OCI-LY3 (cell line): ENCODE measurements at regions not wholly inside any gene's neighbourhood (a gene's known extent, or its start where the extent isn't known, plus 50 kb on each side); places are given as distances from the start of the nearest gene placed in this dataset.
"Not testable (repeated sequence)": the region's sequence is repeated elsewhere in the genome, so short reads cannot be mapped to it uniquely, and the experiment has no call there.

Experiments used
- H2AFZ ChIP-seq: fragments of 200-600, 300-600 bp; shearing (Covaris generic); 2 replicates; pipeline ENCODE4 v1.6.0; 2014; ENCODE audit warnings: antibody characterized with exemption, low read depth, low read length
- H3K27ac ChIP-seq: fragments of 200-600, 300-600 bp; sonication (generic); 2 replicates; pipeline ENCODE4 v1.5.1; 2014; ENCODE audit warnings: mild to moderate bottlenecking, low read length, moderate library complexity, mixed read lengths
- H3K27me3 ChIP-seq: fragments of 200-600, 300-600 bp; sonication (generic); 2 replicates; pipeline ENCODE4 v1.6.1; 2014; ENCODE audit warnings: low read depth, low read length, mixed read lengths
- H3K36me3 ChIP-seq: fragments of 200-600, 300-600 bp; sonication (generic); replicated peaks from 2 replicates; pipeline ENCODE3; 2014; ENCODE audit warnings: low read depth, low read length, mixed read lengths
- H3K4me1 ChIP-seq: fragments of 300-600, 200-600 bp; sonication (generic); 2 replicates; pipeline ENCODE4 v1.6.1; 2014; ENCODE audit warnings: low read length, mixed read lengths
- H3K4me2 ChIP-seq: fragments of 200-600, 300-600 bp; sonication (generic); 2 replicates; pipeline ENCODE4 v1.6.1; 2014; ENCODE audit warnings: low read length, mixed read lengths
- H3K4me3 ChIP-seq: fragments of 300-600, 200-600 bp; sonication (generic); 2 replicates; pipeline ENCODE4 v1.5.1; 2014; ENCODE audit warnings: antibody characterized with exemption, mild to moderate bottlenecking, low read length, moderate library complexity
- H3K79me2 ChIP-seq: fragments of 300-600, 200-600 bp; shearing (Covaris generic); 2 replicates; pipeline ENCODE4 v1.6.1; 2014; ENCODE audit warnings: mild to moderate bottlenecking, low read length, mixed read lengths
- H3K9ac ChIP-seq: fragments of 300-600, 200-600 bp; shearing (Covaris generic); 2 replicates; pipeline ENCODE4 v1.6.0; 2014; ENCODE audit warnings: mild to moderate bottlenecking, low read length, moderate library complexity
- H3K9me3 ChIP-seq: fragments of 200-600, 300-600 bp; shearing (Covaris generic); 2 replicates; pipeline ENCODE4 v1.6.1; 2014; ENCODE audit warnings: low read length, mixed read lengths; ENCODE audit not compliant: insufficient read depth
- H4K20me1 ChIP-seq: fragments of 200-600, 300-600 bp; sonication (generic); 2 replicates; pipeline ENCODE4 v1.6.1; 2016; ENCODE audit warnings: low read length, mixed read lengths; ENCODE audit not compliant: insufficient read depth
- CTCF ChIP-seq: fragments of 200-600, 300-600 bp; sonication (generic); IDR thresholded peaks from 2 replicates; pipeline ENCODE4 v1.5.1; 2014; ENCODE audit warnings: antibody characterized with exemption, low read length, low read depth
- EZH2phosphoT487 ChIP-seq: fragments of 200-600 bp; shearing (Covaris generic); IDR thresholded peaks from 2 replicates; pipeline ENCODE4 v1.6.1; 2018; ENCODE audit warnings: antibody characterized with exemption, mixed run types, low read depth

- no peaks in the 10 kb centered on the region for H3K9me3 ChIP-seq
- no peak overlapping the region for H3K9ac ChIP-seq
- H3K79me2 ChIP-seq: no peaks in the 10 kb centered on the region
- no peaks in the 10 kb centered on the region for H3K36me3 ChIP-seq
- no peak overlapping the region for H2AFZ ChIP-seq
- H3K4me2 ChIP-seq: no peak overlapping the region
- H3K27ac ChIP-seq: no peak overlapping the region
- H4K20me1 ChIP-seq: no peaks in the 10 kb centered on the region
- TF ChIP-seq CTCF: no peak
- no peak for TF ChIP-seq EZH2phosphoT487
- no peaks in the 10 kb centered on the region for H3K27me3 ChIP-seq
- H3K4me3 ChIP-seq: no peak overlapping the region
- H3K4me1 ChIP-seq: no peaks in the 10 kb centered on the region
Observed at GRCh38 chr12:131245564-131246355, 292.1 kb downstream of the ADGRD1 start.

- H3K27me3 ChIP-seq: not testable (repeated sequence)
Observed at GRCh38 chr12:131247026-131247725, 293.5 kb downstream of the ADGRD1 start.

GRCh38 chr12:131247875-131248274 lies 294.2 kb downstream of the ADGRD1 start:
- H3K27me3 ChIP-seq, H4K20me1 ChIP-seq, H3K4me3 ChIP-seq, H3K9me3 ChIP-seq, H3K27ac ChIP-seq, H3K9ac ChIP-seq, H3K4me1 ChIP-seq, H3K4me2 ChIP-seq, H3K36me3 ChIP-seq, H2AFZ ChIP-seq, H3K79me2 ChIP-seq: not testable (repeated sequence)

More at GRCh38 chr12:131247026-131247725, 293.5 kb downstream of the ADGRD1 start:
- H3K9me3 ChIP-seq, H3K9ac ChIP-seq, H2AFZ ChIP-seq, H3K4me2 ChIP-seq, H3K79me2 ChIP-seq, H3K4me1 ChIP-seq, H3K27ac ChIP-seq, H3K4me3 ChIP-seq, H3K36me3 ChIP-seq, H4K20me1 ChIP-seq: not testable (repeated sequence)

- Histone ChIP-seq H3K4me1 (no peaks in the 10 kb centered on the region), H3K4me2 (no peak overlapping the region), H3K27me3 (no peaks in the 10 kb centered on the region), H3K27ac (no peak overlapping the region), H4K20me1 (no peaks in the 10 kb centered on the region), H3K79me2 (no peaks in the 10 kb centered on the region), H2AFZ (no peak overlapping the region), H3K9me3 (no peaks in the 10 kb centered on the region), H3K9ac (no peak overlapping the region), H3K36me3 (no peaks in the 10 kb centered on the region), H3K4me3 (no peak overlapping the region)
- TF ChIP-seq EZH2phosphoT487: no peak
- TF ChIP-seq CTCF: no peak
Observed at GRCh38 chr12:131249246-131250027, 295.7 kb downstream of the ADGRD1 start.
